B cell (primary cell): ENCODE measurements at regions not wholly inside any gene's neighbourhood (a gene's known extent, or its start where the extent isn't known, plus 50 kb on each side); places are given as distances from the start of the nearest gene placed in this dataset.

Experiments
- ATAC-seq: fragments of 200-7000 bp; cut with Tn5 transposase; one replicate; pipeline ENCODE4 v1.10.0; 2021; ENCODE audit warnings: low read depth, mild to moderate bottlenecking, moderate number of reproducible peaks, moderate library complexity
- CTCF ChIA-PET: fragments of 350-600 bp; sonication (Branson Sonifier 250); formaldehyde crosslinking; loops from one replicate; lab custom pipeline; 2021; ENCODE audit warnings: antibody characterized with exemption, inconsistent platforms; lab: Charles Lee
- POLR2A ChIA-PET: fragments of 350-600 bp; sonication (Branson Sonifier 250); formaldehyde crosslinking; loops from one replicate; lab custom pipeline; 2021; ENCODE audit warnings: antibody characterized with exemption; lab: Charles Lee
- DNase-seq: peaks from one replicate; pipeline ENCODE4 v3.0.0; 2013
- H2AFZ ChIP-seq: 2 replicates; pipeline ENCODE4 v1.6.1; 2012; ENCODE audit warnings: mild to moderate bottlenecking, low read depth, low read length; ENCODE audit not compliant: insufficient read depth, poor library complexity, severe bottlenecking
- H3K27ac ChIP-seq, 2 donors: 1 replicate in 1 of 2; 2 replicates in 1 of 2; pipeline ENCODE4 v1.5.1; 2012 to 2013; ENCODE audit warnings: low read length in 2 of 2, mild to moderate bottlenecking in 2 of 2, moderate library complexity in 1 of 2
- H3K27me3 ChIP-seq, 4 experiments: fragments of 200-600 bp in 1 of 4; sonication (generic) in 1 of 4; replicated peaks in 1 of 4; 1 replicate in 2 of 4; 2 replicates in 2 of 4; pipeline versions ENCODE4 v1.6.1 to v1.7.0; 2013 to 2016; ENCODE audit warnings: low read length in 3 of 4, mild to moderate bottlenecking in 2 of 4, mixed read lengths in 1 of 4, moderate library complexity in 1 of 4; ENCODE audit not compliant: insufficient read depth in 4 of 4, control insufficient read depth in 3 of 4; ENCODE audit errors: control extremely low read depth in 1 of 4
- H3K36me3 ChIP-seq, 2 experiments: replicated peaks in 1 of 2; 1 replicate in 1 of 2; 2 replicates in 1 of 2; pipeline versions ENCODE4 v1.6.1 to v1.7.1; 2013; ENCODE audit warnings: low read length in 1 of 2; ENCODE audit not compliant: insufficient read depth in 2 of 2, control insufficient read depth in 1 of 2; ENCODE audit errors: control extremely low read depth in 1 of 2, extremely low read depth in 1 of 2
- H3K4me1 ChIP-seq, 2 donors: fragments of 200-600 bp in 1 of 2; sonication (generic) in 1 of 2; 1 replicate in 1 of 2; 2 replicates in 1 of 2; pipeline versions ENCODE4 v1.5.1 to v1.6.1; 2013 to 2017; ENCODE audit warnings: low read length in 2 of 2; ENCODE audit not compliant: control insufficient read depth in 2 of 2, insufficient read depth in 2 of 2
- H3K4me2 ChIP-seq: replicated peaks from 2 replicates; pipeline ENCODE3; 2012; ENCODE audit warnings: mild to moderate bottlenecking, low read depth, low read length; ENCODE audit not compliant: poor library complexity, severe bottlenecking
- H3K4me3 ChIP-seq, 5 experiments: fragments of 200-600 bp in 1 of 5; sonication (generic) in 1 of 5; 1 replicate in 3 of 5; 2 replicates in 2 of 5; pipeline versions ENCODE4 v1.5.1 to v1.7.0; 2011 to 2016; ENCODE audit warnings: low read length in 4 of 5, mild to moderate bottlenecking in 4 of 5, low read depth in 2 of 5, control low read depth in 1 of 5, moderate library complexity in 1 of 5; ENCODE audit not compliant: insufficient read depth in 1 of 5; ENCODE audit errors: control extremely low read depth in 1 of 5, extremely low read depth in 1 of 5
- H3K79me2 ChIP-seq: fragments of 200-600 bp; sonication (generic); one replicate; pipeline ENCODE4 v1.6.0; 2016; ENCODE audit warnings: low read length; ENCODE audit not compliant: control insufficient read depth, insufficient read depth
- H3K9ac ChIP-seq: fragments of 200-600 bp; sonication (generic); 2 replicates; pipeline ENCODE4 v1.6.1; 2017; ENCODE audit warnings: mild to moderate bottlenecking, low read length, moderate library complexity
- H3K9me3 ChIP-seq, 3 donors: one replicate each; pipeline versions ENCODE4 v1.6.1 to v1.7.1; 2013; ENCODE audit warnings: low read length in 2 of 3; ENCODE audit not compliant: control insufficient read depth in 2 of 3, insufficient read depth in 1 of 3; ENCODE audit errors: control extremely low read depth in 1 of 3
- H4K20me1 ChIP-seq: 2 replicates; pipeline ENCODE4 v1.6.0; 2012; ENCODE audit warnings: mild to moderate bottlenecking, low read length; ENCODE audit not compliant: insufficient read depth, control insufficient read depth, poor library complexity, severe bottlenecking
- H3K27ac Mint-ChIP-seq: one replicate; pipeline ENCODE4 v1.8.0; 2021; ENCODE audit warnings: mixed read lengths
- H3K27me3 Mint-ChIP-seq: one replicate; pipeline ENCODE4 v1.8.0; 2021; ENCODE audit warnings: mixed read lengths
- H3K4me1 Mint-ChIP-seq: one replicate; pipeline ENCODE4 v1.8.0; 2021; ENCODE audit warnings: mixed read lengths
- H3K4me3 Mint-ChIP-seq: one replicate; pipeline ENCODE4 v1.8.0; 2021; ENCODE audit warnings: mixed read lengths
- H3K9me3 Mint-ChIP-seq: one replicate; pipeline ENCODE4 v1.8.0; 2022; ENCODE audit warnings: mixed read lengths; ENCODE audit not compliant: insufficient read depth
- CTCF ChIP-seq: fragments of 200-600 bp; IDR thresholded peaks from one replicate; pipeline ENCODE4 v1.8.0; 2022; ENCODE audit warnings: antibody characterized with exemption, mild to moderate bottlenecking
- EZH2 ChIP-seq: IDR thresholded peaks from 2 replicates; pipeline ENCODE4 v1.6.1; 2012; ENCODE audit warnings: borderline replicate concordance, low read depth, mild to moderate bottlenecking, moderate library complexity, low read length; ENCODE audit not compliant: insufficient read depth, poor library complexity, severe bottlenecking
- WGBS: methylation state at CpG from one replicate; pipeline ENCODE4 v1.1.5; 2013; ENCODE audit warnings: missing lambda C conversion rate; ENCODE audit not compliant: insufficient coverage; 5-methylcytosine and 5-hydroxymethylcytosine counted together
- intact Hi-C: fragments of 100-400 bp; cut with micrococcal nuclease; formaldehyde crosslinking; loops from one replicate; pipeline ENCODE4 v1.10.0; 2022

- Histone ChIP-seq H3K4me2 (no peak overlapping the region), H3K79me2 (no peaks in the 10 kb centered on the region), H3K9me3 (peaks cover 0 to 19% (median 0%) of the 10 kb centered on the region in 3 donors), H4K20me1 (no peaks in the 10 kb centered on the region), H3K4me1 (no peaks in the 10 kb centered on the region), H3K36me3 (no peaks in the 10 kb centered on the region), H3K9ac (no peak overlapping the region), H3K27ac (no peak overlapping the region), H3K27me3 (no peaks in the 10 kb centered on the region), H2AFZ (no peak overlapping the region), H3K4me3 (no peak overlapping the region)
- intact Hi-C loops = no loop called here
- no peak for TF ChIP-seq CTCF
- no peak for TF ChIP-seq EZH2
- no peaks in the 10 kb centered on the region for H3K9me3 Mint-ChIP-seq
- H3K4me1 Mint-ChIP-seq = no peaks in the 10 kb centered on the region
- no peak overlapping the region for H3K4me3 Mint-ChIP-seq
- ATAC-seq = no peak
- no peak overlapping the region for H3K27ac Mint-ChIP-seq
- CTCF ChIA-PET = no interaction called here
- WGBS = no CpG with 5 or more reads among the region's 3 CpGs
- H3K27me3 Mint-ChIP-seq = no peaks in the 10 kb centered on the region
- no peak for DNase-seq
- POLR2A ChIA-PET = no interaction called here
These were observed 556.8 kb upstream of the GHITM start for GRCh38 chr10:83582407-83583095.

- H4K20me1 ChIP-seq = no peaks in the 10 kb centered on the region
- H3K9me3 Mint-ChIP-seq = peaks cover 2% of the 10 kb centered on the region
- H3K36me3 ChIP-seq = no peaks in the 10 kb centered on the region
- H3K27me3 ChIP-seq = no peaks in the 10 kb centered on the region
- no peak overlapping the region for H2AFZ ChIP-seq
- intact Hi-C loops = no loop called here
- H3K4me1 Mint-ChIP-seq = no peaks in the 10 kb centered on the region
- no peak overlapping the region for H3K27ac ChIP-seq
- POLR2A ChIA-PET = no interaction called here
- no peak overlapping the region for H3K27ac Mint-ChIP-seq
- DNase-seq (no peak), ATAC-seq (no peak)
- CTCF ChIA-PET = no interaction called here
- no peaks in the 10 kb centered on the region for H3K79me2 ChIP-seq
- no CpG with 5 or more reads among the region's 2 CpGs for WGBS
- H3K9me3 ChIP-seq = peaks cover 0 to 5% (median 0%) of the 10 kb centered on the region in 3 donors
- TF ChIP-seq EZH2 = no peak
- no peak for TF ChIP-seq CTCF
- no peak overlapping the region for H3K4me3 Mint-ChIP-seq
- H3K4me2 ChIP-seq = no peak overlapping the region
- H3K27me3 Mint-ChIP-seq = no peaks in the 10 kb centered on the region
- no peak overlapping the region for H3K4me3 ChIP-seq
- no peak overlapping the region for H3K9ac ChIP-seq
- H3K4me1 ChIP-seq = no peaks in the 10 kb centered on the region
These were observed 553.6 kb upstream of the GHITM start for GRCh38 chr10:83585686-83586085.
